ENCODE measurements at regions not wholly inside any gene's neighbourhood (a gene's known extent, or its start where the extent isn't known, plus 50 kb on each side); places are given as distances from the start of the nearest gene placed in this dataset.

- no peak for DNase-seq (ENCODE audit: low spot score)
- Histone ChIP-seq H3K27me3 (replicated peaks; ENCODE audit: insufficient read depth, low read depth, low read length, poor library complexity) (peaks cover 30% of the 10 kb centered on the region), H3K36me3 (ENCODE audit: insufficient read depth, low read length, poor library complexity, severe bottlenecking) (no peaks in the 10 kb centered on the region), H3K4me1 (ENCODE audit: insufficient read depth, low read length, poor library complexity, severe bottlenecking) (no peaks in the 10 kb centered on the region), H3K27ac (ENCODE audit: low read depth, low read length, poor library complexity, severe bottlenecking) (no peak overlapping the region), H3K4me3 (ENCODE audit: low read depth, low read length, poor library complexity, severe bottlenecking) (no peak overlapping the region), H3K9me3 (ENCODE audit: low read depth, low read length, poor library complexity, severe bottlenecking) (no peaks in the 10 kb centered on the region)
- intact Hi-C loops (cut with micrococcal nuclease; ENCODE audit: unreplicated experiment), result no loop called here
- ChIA-PET CTCF (no interaction called here), POLR2A (ENCODE audit: low non-redundant PET) (no interaction called here)
- no TSS peak for BruUV-seq (replicated peaks)
- TF ChIP-seq EZH2 (IDR thresholded peaks at IDR 0.05; ENCODE audit: borderline replicate concordance, low read depth, low read length, poor library complexity, severe bottlenecking) (no peak), CTCF (conservative IDR thresholded peaks at IDR 0.05; ENCODE audit: low read depth, low read length) (no peak)
Measured at GRCh38 chr5:60514152-60514551, 185.8 kb downstream of the DEPDC1B start.

GRCh38 chr5:60512117-60512516, 187.8 kb downstream of the DEPDC1B start:
- no peak overlapping the region for H3K4me3 ChIP-seq (ENCODE audit: low read depth, low read length, poor library complexity, severe bottlenecking)
- no TSS peak for BruUV-seq (replicated peaks)
- H3K36me3 ChIP-seq (ENCODE audit: insufficient read depth, low read length, poor library complexity, severe bottlenecking), result no peaks in the 10 kb centered on the region
- intact Hi-C loops (cut with micrococcal nuclease; ENCODE audit: unreplicated experiment), result no loop called here
- no peak overlapping the region for H3K27ac ChIP-seq (ENCODE audit: low read depth, low read length, poor library complexity, severe bottlenecking)
- DNase-seq (ENCODE audit: low spot score), result no peak
- peaks cover 30% of the 10 kb centered on the region for H3K27me3 ChIP-seq (replicated peaks; ENCODE audit: insufficient read depth, low read depth, low read length, poor library complexity)
- no peaks in the 10 kb centered on the region for H3K4me1 ChIP-seq (ENCODE audit: insufficient read depth, low read length, poor library complexity, severe bottlenecking)
- H3K9me3 ChIP-seq (ENCODE audit: low read depth, low read length, poor library complexity, severe bottlenecking), result no peaks in the 10 kb centered on the region
- TF ChIP-seq EZH2 (IDR thresholded peaks at IDR 0.05; ENCODE audit: borderline replicate concordance, low read depth, low read length, poor library complexity, severe bottlenecking), result no peak
- no peak for TF ChIP-seq CTCF (conservative IDR thresholded peaks at IDR 0.05; ENCODE audit: low read depth, low read length)
- POLR2A ChIA-PET (ENCODE audit: low non-redundant PET), result no interaction called here
- CTCF ChIA-PET, result no interaction called here

DNA sequence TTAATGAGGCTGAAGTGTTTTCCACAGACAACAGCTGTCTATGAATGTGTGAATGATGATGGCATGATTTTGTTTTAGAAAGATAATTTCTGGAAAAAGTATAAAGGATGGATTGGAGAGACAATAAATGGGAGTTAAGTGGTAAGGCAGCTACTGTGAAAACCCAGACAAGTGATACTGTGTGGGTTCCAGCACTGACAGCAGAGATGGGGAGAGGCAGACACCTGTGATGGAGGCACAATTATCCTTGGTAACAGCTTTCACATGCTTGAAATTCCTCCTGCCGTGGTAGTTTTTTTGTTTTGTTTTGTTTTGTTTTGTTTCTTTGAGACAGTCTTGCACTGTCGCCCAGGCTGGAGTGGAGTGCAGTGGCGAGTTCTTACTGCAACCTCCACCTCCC, 189.3 kb downstream of the DEPDC1B start:
- CTCF ChIA-PET, result no interaction called here
- DNase-seq (ENCODE audit: low spot score), result no peak
- Histone ChIP-seq H3K36me3 (ENCODE audit: insufficient read depth, low read length, poor library complexity, severe bottlenecking) (no peaks in the 10 kb centered on the region), H3K4me3 (ENCODE audit: low read depth, low read length, poor library complexity, severe bottlenecking) (no peak overlapping the region), H3K27me3 (replicated peaks; ENCODE audit: insufficient read depth, low read depth, low read length, poor library complexity) (peaks cover 30% of the 10 kb centered on the region), H3K27ac (ENCODE audit: low read depth, low read length, poor library complexity, severe bottlenecking) (no peak overlapping the region), H3K4me1 (ENCODE audit: insufficient read depth, low read length, poor library complexity, severe bottlenecking) (no peaks in the 10 kb centered on the region), H3K9me3 (ENCODE audit: low read depth, low read length, poor library complexity, severe bottlenecking) (no peaks in the 10 kb centered on the region)
- POLR2A ChIA-PET (ENCODE audit: low non-redundant PET), result no interaction called here
- intact Hi-C loops (cut with micrococcal nuclease; ENCODE audit: unreplicated experiment), result no loop called here
- TF ChIP-seq EZH2 (IDR thresholded peaks at IDR 0.05; ENCODE audit: borderline replicate concordance, low read depth, low read length, poor library complexity, severe bottlenecking) (no peak), CTCF (conservative IDR thresholded peaks at IDR 0.05; ENCODE audit: low read depth, low read length) (no peak)
- no TSS peak for BruUV-seq (replicated peaks)

Measured in A673 (cell line).